K562 (cell line): ENCODE measurements at regions not wholly inside any gene's neighbourhood (a gene's known extent, or its start where the extent isn't known, plus 50 kb on each side); places are given as distances from the start of the nearest gene placed in this dataset.

ENCODE experiments used
- ESRRA ChIP-seq: fragments of 450-650 bp; IDR thresholded peaks from 2 replicates; pipeline ENCODE4 v1.6.1; 2014; ENCODE audit warnings: low read depth, mild to moderate bottlenecking, moderate library complexity, borderline replicate concordance
- JUNB ChIP-seq: fragments of 450-650 bp; formaldehyde crosslinking; conservative IDR thresholded peaks from 2 replicates; pipeline ENCODE4 v1.4.0; 2020; ENCODE audit warnings: mild to moderate bottlenecking
- KLF16 ChIP-seq: IDR thresholded peaks from 2 replicates; pipeline ENCODE4 v1.6.1; 2016; ENCODE audit warnings: antibody characterized with exemption
- RCOR1 ChIP-seq, 2 experiments: IDR thresholded peaks; 2 replicates each; pipeline ENCODE4 v1.6.1; 2012; ENCODE audit warnings: low read depth in 2 of 2, low read length in 2 of 2, borderline replicate concordance in 1 of 2, improper control_type of control experiment in 1 of 2
- ZMIZ1 ChIP-seq, 2 experiments: fragments of 150-350 bp in 1 of 2; IDR thresholded peaks; 2 replicates each; pipeline ENCODE4 v1.6.1; 2012 to 2016; ENCODE audit warnings: low read depth in 2 of 2, low read length in 2 of 2, mild to moderate bottlenecking in 1 of 2, moderate library complexity in 1 of 2
- ZNF316 ChIP-seq: fragments of 450-650 bp; IDR thresholded peaks from 2 replicates; pipeline ENCODE4 v1.6.1; 2016
- TF ChIP-seq, protein P1 (sequence below), 3 experiments: IDR thresholded peaks in 2 of 3; conservative IDR thresholded peaks in 1 of 3; 2 replicates each; pipeline ENCODE4 v1.5.1; 2011 to 2012; ENCODE audit warnings: low read length in 3 of 3, mild to moderate bottlenecking in 3 of 3, control low read depth in 2 of 3, improper control_type of control experiment in 1 of 3, inconsistent platforms in 1 of 3, low read depth in 1 of 3, mixed read lengths in 1 of 3, moderate library complexity in 1 of 3; ENCODE audit not compliant: insufficient read depth in 2 of 3

- TF ChIP-seq KLF16 (no peak), ESRRA (no peak), JUNB (CRISPR knock-in tag) (no peak), ZMIZ1 (IDR thresholded peaks at IDR 0.05; ENCODE audit: low read depth in 2 of 2, low read length in 2 of 2) (no peak), ZNF316 (no peak), RCOR1 (IDR thresholded peaks at IDR 0.05; ENCODE audit: borderline replicate concordance in 1 of 2, low read depth in 2 of 2, low read length in 2 of 2) (no peak)
- TF ChIP-seq, protein P1, sequence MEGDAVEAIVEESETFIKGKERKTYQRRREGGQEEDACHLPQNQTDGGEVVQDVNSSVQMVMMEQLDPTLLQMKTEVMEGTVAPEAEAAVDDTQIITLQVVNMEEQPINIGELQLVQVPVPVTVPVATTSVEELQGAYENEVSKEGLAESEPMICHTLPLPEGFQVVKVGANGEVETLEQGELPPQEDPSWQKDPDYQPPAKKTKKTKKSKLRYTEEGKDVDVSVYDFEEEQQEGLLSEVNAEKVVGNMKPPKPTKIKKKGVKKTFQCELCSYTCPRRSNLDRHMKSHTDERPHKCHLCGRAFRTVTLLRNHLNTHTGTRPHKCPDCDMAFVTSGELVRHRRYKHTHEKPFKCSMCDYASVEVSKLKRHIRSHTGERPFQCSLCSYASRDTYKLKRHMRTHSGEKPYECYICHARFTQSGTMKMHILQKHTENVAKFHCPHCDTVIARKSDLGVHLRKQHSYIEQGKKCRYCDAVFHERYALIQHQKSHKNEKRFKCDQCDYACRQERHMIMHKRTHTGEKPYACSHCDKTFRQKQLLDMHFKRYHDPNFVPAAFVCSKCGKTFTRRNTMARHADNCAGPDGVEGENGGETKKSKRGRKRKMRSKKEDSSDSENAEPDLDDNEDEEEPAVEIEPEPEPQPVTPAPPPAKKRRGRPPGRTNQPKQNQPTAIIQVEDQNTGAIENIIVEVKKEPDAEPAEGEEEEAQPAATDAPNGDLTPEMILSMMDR (IDR thresholded peaks at IDR 0.05 in 2 of 3, conservative IDR thresholded peaks at IDR 0.05 in 1 of 3; ENCODE audit: insufficient read depth in 2 of 3, low read depth in 1 of 3, low read length in 3 of 3), result no peak
Observed at GRCh38 chr5:125592856-125593255, 830.4 kb upstream of the GRAMD2B start.
